Liver (tissue), 7 donors: ENCODE measurements at regions not wholly inside any gene's neighbourhood (a gene's known extent, or its start where the extent isn't known, plus 50 kb on each side); places are given as distances from the start of the nearest gene placed in this dataset.

Experiments
- DNase-seq: peaks from one replicate; pipeline ENCODE4 v3.0.0-alpha.2; 2017; ENCODE audit warnings: low spot score
- H3K27ac ChIP-seq, 2 donors: one replicate each; pipeline ENCODE4 v1.7.0; 2013; ENCODE audit warnings: inconsistent platforms in 2 of 2, low read length in 2 of 2, control low read depth in 1 of 2, low read depth in 1 of 2, mild to moderate bottlenecking in 1 of 2
- H3K27me3 ChIP-seq, 4 donors: one replicate each; pipeline versions ENCODE4 v1.6.1 to v1.7.0; 2013; ENCODE audit warnings: low read length in 3 of 4, inconsistent platforms in 1 of 4, mild to moderate bottlenecking in 1 of 4, moderate library complexity in 1 of 4; ENCODE audit not compliant: control insufficient read depth in 4 of 4, insufficient read depth in 4 of 4
- H3K36me3 ChIP-seq, 4 donors: one replicate each; pipeline versions ENCODE4 v1.6.1 to v1.7.0; 2013; ENCODE audit warnings: low read length in 3 of 4, mild to moderate bottlenecking in 3 of 4, low read depth in 1 of 4, moderate library complexity in 1 of 4; ENCODE audit not compliant: control insufficient read depth in 4 of 4, insufficient read depth in 3 of 4
- H3K4me1 ChIP-seq, 4 donors: one replicate each; pipeline versions ENCODE4 v1.6.1 to v1.7.0; 2013; ENCODE audit warnings: low read length in 3 of 4, mild to moderate bottlenecking in 3 of 4, moderate library complexity in 1 of 4; ENCODE audit not compliant: control insufficient read depth in 4 of 4, insufficient read depth in 4 of 4
- H3K4me3 ChIP-seq, 3 donors: one replicate each; pipeline versions ENCODE4 v1.6.1 to v1.7.0; 2013; ENCODE audit warnings: low read length in 3 of 3, control low read depth in 1 of 3, low read depth in 1 of 3, mild to moderate bottlenecking in 1 of 3
- H3K9ac ChIP-seq, 2 donors: one replicate each; pipeline ENCODE4 v1.7.0; 2013; ENCODE audit warnings: low read length in 2 of 2, mild to moderate bottlenecking in 2 of 2, moderate library complexity in 2 of 2, control low read depth in 1 of 2, low read depth in 1 of 2
- H3K9me3 ChIP-seq, 4 donors: one replicate each; pipeline versions ENCODE4 v1.6.1 to v1.7.0; 2013; ENCODE audit warnings: low read length in 3 of 4; ENCODE audit not compliant: control insufficient read depth in 4 of 4
- FOXA2 ChIP-seq: IDR thresholded peaks from 2 replicates; pipeline ENCODE4 v1.6.1; 2016; ENCODE audit warnings: antibody characterized with exemption
- HNF4G ChIP-seq: IDR thresholded peaks from 2 replicates; pipeline ENCODE4 v1.6.1; 2016; ENCODE audit warnings: antibody characterized with exemption
- JUND ChIP-seq, 2 donors: IDR thresholded peaks; 2 replicates each; pipeline ENCODE4 v1.6.1; 2016; ENCODE audit warnings: antibody characterized with exemption in 2 of 2
- NR2F2 ChIP-seq: IDR thresholded peaks from 2 replicates; pipeline ENCODE4 v1.6.1; 2016; ENCODE audit warnings: antibody characterized with exemption
- TAF1 ChIP-seq: conservative IDR thresholded peaks from 2 replicates; pipeline ENCODE4 v1.6.1; 2016; ENCODE audit warnings: antibody characterized with exemption, mild to moderate bottlenecking
- YY1 ChIP-seq: IDR thresholded peaks from 2 replicates; pipeline ENCODE4 v1.6.1; 2016; ENCODE audit warnings: antibody characterized with exemption, mild to moderate bottlenecking
- WGBS: extraction: QIAGEN DNeasy Blood & Tissue Kit; methylation state at CpG from one replicate; pipeline ENCODE4 v1.1.7; 2013; 5-methylcytosine and 5-hydroxymethylcytosine counted together
- TF ChIP-seq, protein P1 (sequence below): IDR thresholded peaks from 2 replicates; pipeline ENCODE4 v1.6.1; 2016; ENCODE audit warnings: antibody characterized with exemption, mild to moderate bottlenecking
- TF ChIP-seq, protein P2 (sequence below): IDR thresholded peaks from 2 replicates; pipeline ENCODE4 v1.6.1; 2016; ENCODE audit warnings: antibody characterized with exemption
- donor health status: healthy.
- donor health status: healthy.
- donor health status: healthy.
- donor health status: healthy.

DNA sequence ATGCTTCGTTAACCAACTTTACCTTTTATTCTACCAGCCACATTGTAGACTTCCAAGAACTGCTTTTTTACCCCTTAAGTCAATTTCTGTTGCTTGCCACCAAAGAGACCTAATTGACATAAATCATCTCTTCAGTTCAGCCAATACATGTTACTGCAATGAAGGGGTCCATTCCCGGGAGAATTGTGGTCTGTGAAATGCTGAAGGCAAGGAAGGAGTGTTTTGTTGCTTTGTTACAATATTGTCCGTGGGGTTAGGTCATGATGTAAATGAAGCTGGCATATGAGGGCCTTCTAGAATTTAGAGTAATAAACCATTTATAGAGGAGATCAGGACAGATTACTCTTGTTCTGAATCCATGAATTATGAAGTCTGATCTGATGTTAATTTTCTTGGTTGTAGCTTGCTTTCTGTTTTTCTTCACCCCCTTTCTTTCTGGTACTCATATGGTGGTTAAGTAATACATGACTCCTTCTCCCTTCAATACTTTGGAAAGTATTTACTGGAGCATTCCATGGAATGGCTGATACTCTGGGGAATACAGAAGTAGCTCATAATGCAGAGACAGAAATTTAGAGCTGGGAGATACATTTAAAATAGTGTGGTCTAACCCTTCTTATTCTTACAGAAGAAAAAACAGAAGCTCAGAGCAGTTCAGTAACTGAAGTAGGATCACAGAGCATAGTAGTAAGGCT is 297.0 kb upstream of the CLINT1 start:
- Histone ChIP-seq H3K9me3 (no peaks in the 10 kb centered on the region), H3K4me3 (no peak overlapping the region), H3K4me1 (peaks cover 5 to 22% (median 18%) of the 10 kb centered on the region in 4 donors), H3K9ac (no peak overlapping the region), H3K27ac (no peak overlapping the region), H3K27me3 (no peaks in the 10 kb centered on the region), H3K36me3 (no peaks in the 10 kb centered on the region)
- TF ChIP-seq NR2F2, result no peak
- TF ChIP-seq, protein P1, sequence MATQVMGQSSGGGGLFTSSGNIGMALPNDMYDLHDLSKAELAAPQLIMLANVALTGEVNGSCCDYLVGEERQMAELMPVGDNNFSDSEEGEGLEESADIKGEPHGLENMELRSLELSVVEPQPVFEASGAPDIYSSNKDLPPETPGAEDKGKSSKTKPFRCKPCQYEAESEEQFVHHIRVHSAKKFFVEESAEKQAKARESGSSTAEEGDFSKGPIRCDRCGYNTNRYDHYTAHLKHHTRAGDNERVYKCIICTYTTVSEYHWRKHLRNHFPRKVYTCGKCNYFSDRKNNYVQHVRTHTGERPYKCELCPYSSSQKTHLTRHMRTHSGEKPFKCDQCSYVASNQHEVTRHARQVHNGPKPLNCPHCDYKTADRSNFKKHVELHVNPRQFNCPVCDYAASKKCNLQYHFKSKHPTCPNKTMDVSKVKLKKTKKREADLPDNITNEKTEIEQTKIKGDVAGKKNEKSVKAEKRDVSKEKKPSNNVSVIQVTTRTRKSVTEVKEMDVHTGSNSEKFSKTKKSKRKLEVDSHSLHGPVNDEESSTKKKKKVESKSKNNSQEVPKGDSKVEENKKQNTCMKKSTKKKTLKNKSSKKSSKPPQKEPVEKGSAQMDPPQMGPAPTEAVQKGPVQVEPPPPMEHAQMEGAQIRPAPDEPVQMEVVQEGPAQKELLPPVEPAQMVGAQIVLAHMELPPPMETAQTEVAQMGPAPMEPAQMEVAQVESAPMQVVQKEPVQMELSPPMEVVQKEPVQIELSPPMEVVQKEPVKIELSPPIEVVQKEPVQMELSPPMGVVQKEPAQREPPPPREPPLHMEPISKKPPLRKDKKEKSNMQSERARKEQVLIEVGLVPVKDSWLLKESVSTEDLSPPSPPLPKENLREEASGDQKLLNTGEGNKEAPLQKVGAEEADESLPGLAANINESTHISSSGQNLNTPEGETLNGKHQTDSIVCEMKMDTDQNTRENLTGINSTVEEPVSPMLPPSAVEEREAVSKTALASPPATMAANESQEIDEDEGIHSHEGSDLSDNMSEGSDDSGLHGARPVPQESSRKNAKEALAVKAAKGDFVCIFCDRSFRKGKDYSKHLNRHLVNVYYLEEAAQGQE, result no peak
- no peak for DNase-seq
- WGBS, result 75% methylated on average over 3 of the region's 3 CpGs

DNA sequence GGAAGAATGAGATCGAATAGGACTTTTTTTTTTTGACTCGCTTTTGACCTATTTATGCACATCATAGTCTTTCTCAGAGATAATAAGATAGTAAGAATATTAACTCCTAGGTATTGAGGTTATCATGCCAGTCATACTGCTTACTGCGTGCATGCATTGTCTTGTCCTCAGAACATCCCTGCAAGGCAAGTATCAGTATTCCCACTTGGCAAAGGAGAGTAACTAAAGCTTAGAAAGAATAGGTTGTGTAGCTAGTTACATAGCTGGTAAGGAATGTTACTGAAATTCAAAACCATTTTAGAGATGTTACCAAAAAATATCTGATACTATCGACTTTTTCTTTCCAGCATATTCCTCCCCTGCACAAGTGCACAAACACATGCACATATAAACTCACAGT is 296.1 kb upstream of the CLINT1 start:
- peaks cover 5 to 22% (median 18%) of the 10 kb centered on the region in 4 donors for H3K4me1 ChIP-seq
- no peak for DNase-seq
- TF ChIP-seq, protein P2, sequence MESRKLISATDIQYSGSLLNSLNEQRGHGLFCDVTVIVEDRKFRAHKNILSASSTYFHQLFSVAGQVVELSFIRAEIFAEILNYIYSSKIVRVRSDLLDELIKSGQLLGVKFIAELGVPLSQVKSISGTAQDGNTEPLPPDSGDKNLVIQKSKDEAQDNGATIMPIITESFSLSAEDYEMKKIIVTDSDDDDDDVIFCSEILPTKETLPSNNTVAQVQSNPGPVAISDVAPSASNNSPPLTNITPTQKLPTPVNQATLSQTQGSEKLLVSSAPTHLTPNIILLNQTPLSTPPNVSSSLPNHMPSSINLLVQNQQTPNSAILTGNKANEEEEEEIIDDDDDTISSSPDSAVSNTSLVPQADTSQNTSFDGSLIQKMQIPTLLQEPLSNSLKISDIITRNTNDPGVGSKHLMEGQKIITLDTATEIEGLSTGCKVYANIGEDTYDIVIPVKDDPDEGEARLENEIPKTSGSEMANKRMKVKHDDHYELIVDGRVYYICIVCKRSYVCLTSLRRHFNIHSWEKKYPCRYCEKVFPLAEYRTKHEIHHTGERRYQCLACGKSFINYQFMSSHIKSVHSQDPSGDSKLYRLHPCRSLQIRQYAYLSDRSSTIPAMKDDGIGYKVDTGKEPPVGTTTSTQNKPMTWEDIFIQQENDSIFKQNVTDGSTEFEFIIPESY, result no peak
- TF ChIP-seq HNF4G (no peak), FOXA2 (no peak), TAF1 (no peak), YY1 (no peak), JUND (IDR thresholded peaks at IDR 0.05) (no peak)
- TF ChIP-seq, protein P1, result no peak
- H3K36me3 ChIP-seq, result no peaks in the 10 kb centered on the region
- no peaks in the 10 kb centered on the region for H3K27me3 ChIP-seq
- no peak overlapping the region for H3K9ac ChIP-seq
- H3K4me3 ChIP-seq, result no peak overlapping the region
- no peak overlapping the region for H3K27ac ChIP-seq
- H3K9me3 ChIP-seq, result no peaks in the 10 kb centered on the region
- 90% methylated on average over 4 of the region's 4 CpGs for WGBS
